Glutamatergic neuron (in vitro differentiated cells): ENCODE measurements at regions not wholly inside any gene's neighbourhood (a gene's known extent, or its start where the extent isn't known, plus 50 kb on each side); places are given as distances from the start of the nearest gene placed in this dataset.

ENCODE experiments used
- DNase-seq: peaks from one replicate; pipeline ENCODE4 v3.0.0; 2022
- H3K27ac Mint-ChIP-seq: one replicate; pipeline ENCODE4 v1.8.0; 2020; ENCODE audit warnings: mild to moderate bottlenecking, mixed read lengths, inconsistent platforms; ENCODE audit not compliant: unreplicated experiment
- H3K27me3 Mint-ChIP-seq: one replicate; pipeline ENCODE4 v1.8.0; 2020; ENCODE audit warnings: mild to moderate bottlenecking, moderate library complexity, mixed read lengths, inconsistent platforms; ENCODE audit not compliant: unreplicated experiment
- H3K36me3 Mint-ChIP-seq: one replicate; pipeline ENCODE4 v1.8.0; 2020; ENCODE audit warnings: mild to moderate bottlenecking, mixed read lengths, inconsistent platforms; ENCODE audit not compliant: unreplicated experiment
- H3K4me1 Mint-ChIP-seq: one replicate; pipeline ENCODE4 v1.8.0; 2020; ENCODE audit warnings: mild to moderate bottlenecking, low read depth, mixed read lengths, inconsistent platforms; ENCODE audit not compliant: unreplicated experiment
- H3K4me3 Mint-ChIP-seq: one replicate; pipeline ENCODE4 v1.8.0; 2020; ENCODE audit warnings: mild to moderate bottlenecking, mixed read lengths, inconsistent platforms; ENCODE audit not compliant: unreplicated experiment
- H3K9me3 Mint-ChIP-seq: one replicate; pipeline ENCODE4 v1.8.0; 2020; ENCODE audit warnings: mild to moderate bottlenecking, moderate library complexity, mixed read lengths, inconsistent platforms; ENCODE audit not compliant: unreplicated experiment
- CTCF ChIP-seq: fragments of 200-600 bp; sonication (generic); IDR thresholded peaks from one replicate; pipeline ENCODE4 v1.5.0; 2021; ENCODE audit not compliant: partially characterized antibody, unreplicated experiment

GRCh38 chr6:147666255-147666654, 157.8 kb downstream of the SAMD5 start:
- H3K27ac Mint-ChIP-seq: no peak overlapping the region
- peaks cover 6% of the 10 kb centered on the region for H3K9me3 Mint-ChIP-seq
- no peak for TF ChIP-seq CTCF

GRCh38 chr6:147667082-147667481, 158.6 kb downstream of the SAMD5 start:
- peaks cover 6% of the 10 kb centered on the region for H3K9me3 Mint-ChIP-seq
- no peak for TF ChIP-seq CTCF
- peaks cover 13% of the 10 kb centered on the region for H3K36me3 Mint-ChIP-seq
- peaks cover 4% of the 10 kb centered on the region for H3K4me1 Mint-ChIP-seq
- H3K4me3 Mint-ChIP-seq: no peak overlapping the region
- DNase-seq: no peak
- peaks cover 2% of the 10 kb centered on the region for H3K27me3 Mint-ChIP-seq
- no peak overlapping the region for H3K27ac Mint-ChIP-seq

More at GRCh38 chr6:147666255-147666654, 157.8 kb downstream of the SAMD5 start:
- peaks cover 2% of the 10 kb centered on the region for H3K27me3 Mint-ChIP-seq
- H3K4me3 Mint-ChIP-seq: no peak overlapping the region
- H3K4me1 Mint-ChIP-seq: peaks cover 4% of the 10 kb centered on the region
- H3K36me3 Mint-ChIP-seq: peaks cover 13% of the 10 kb centered on the region
- no peak for DNase-seq

GRCh38 chr6:147674099-147674498, 165.6 kb downstream of the SAMD5 start:
- Mint-ChIP-seq H3K27me3 (peaks cover 2% of the 10 kb centered on the region), H3K36me3 (peaks cover 13% of the 10 kb centered on the region), H3K27ac (no peak overlapping the region), H3K4me1 (peaks cover 23% of the 10 kb centered on the region), H3K9me3 (peaks cover 6% of the 10 kb centered on the region), H3K4me3 (no peak overlapping the region)
- DNase-seq: no peak
- TF ChIP-seq CTCF: no peak

GRCh38 chr6:147674794-147675193, 166.3 kb downstream of the SAMD5 start:
- Mint-ChIP-seq H3K4me3 (no peak overlapping the region), H3K4me1 (peaks cover 23% of the 10 kb centered on the region), H3K36me3 (peaks cover 9% of the 10 kb centered on the region), H3K27me3 (peaks cover 2% of the 10 kb centered on the region), H3K27ac (no peak overlapping the region), H3K9me3 (peaks cover 3% of the 10 kb centered on the region)
- DNase-seq: no peak
- no peak for TF ChIP-seq CTCF

GRCh38 chr6:147675281-147675680, 166.8 kb downstream of the SAMD5 start:
- peaks cover 23% of the 10 kb centered on the region for H3K4me1 Mint-ChIP-seq
- no peak overlapping the region for H3K4me3 Mint-ChIP-seq
- no peak for TF ChIP-seq CTCF
- peaks cover 2% of the 10 kb centered on the region for H3K27me3 Mint-ChIP-seq
- no peak overlapping the region for H3K27ac Mint-ChIP-seq
- no peak for DNase-seq
- peaks cover 6% of the 10 kb centered on the region for H3K36me3 Mint-ChIP-seq
- H3K9me3 Mint-ChIP-seq: no peaks in the 10 kb centered on the region
